ENCODE measurements at regions not wholly inside any gene's neighbourhood (a gene's known extent, or its start where the extent isn't known, plus 50 kb on each side); places are given as distances from the start of the nearest gene placed in this dataset.

- TF ChIP-seq CTCF (IDR thresholded peaks at IDR 0.05 in 4 of 5, conservative IDR thresholded peaks at IDR 0.05 in 1 of 5) (no peak), POLR2A (IDR thresholded peaks at IDR 0.05) (no peak)
These were observed 82.8 kb upstream of the FRMD4A start for GRCh38 chr10:14413523-14413922.
